ENCODE measurements at regions not wholly inside any gene's neighbourhood (a gene's known extent, or its start where the extent isn't known, plus 50 kb on each side); places are given as distances from the start of the nearest gene placed in this dataset.
A peak's percentile ranks its signal among the peaks of the same experiment; 100 is the strongest.

DNA sequence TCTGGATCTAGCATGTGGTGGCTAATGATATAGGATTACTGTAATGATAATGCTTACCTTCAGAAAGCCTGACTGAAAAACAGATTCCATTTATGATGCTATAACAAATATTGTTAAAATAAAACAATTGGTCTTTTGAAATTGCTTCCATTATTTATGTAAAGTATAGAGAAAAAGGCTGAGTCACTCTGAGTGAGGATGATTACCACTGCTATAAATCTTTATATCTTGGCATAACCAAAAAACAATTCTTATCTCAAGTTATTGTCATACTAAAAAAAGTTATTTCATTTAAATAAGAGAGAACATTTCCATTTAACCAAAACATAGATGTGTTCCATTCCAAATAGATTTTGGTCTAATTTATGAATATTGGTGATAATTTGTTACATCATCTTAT lies 53.0 kb upstream of the DST start:
- Mint-ChIP-seq H3K4me3 (no peak overlapping the region), H3K4me1 (ENCODE audit: low read depth) (peaks cover 31% of the 10 kb centered on the region), H3K36me3 (ENCODE audit: low read depth) (peaks cover 15% of the 10 kb centered on the region), H3K9me3 (no peaks in the 10 kb centered on the region), H3K27ac (no peak overlapping the region), H3K27me3 (no peaks in the 10 kb centered on the region)
- intact Hi-C loops (cut with micrococcal nuclease) = loop anchor here (5.0 kb wide), 1 partner anchor 338 kb away; no protein-coding TSS in a partner anchor

DNA sequence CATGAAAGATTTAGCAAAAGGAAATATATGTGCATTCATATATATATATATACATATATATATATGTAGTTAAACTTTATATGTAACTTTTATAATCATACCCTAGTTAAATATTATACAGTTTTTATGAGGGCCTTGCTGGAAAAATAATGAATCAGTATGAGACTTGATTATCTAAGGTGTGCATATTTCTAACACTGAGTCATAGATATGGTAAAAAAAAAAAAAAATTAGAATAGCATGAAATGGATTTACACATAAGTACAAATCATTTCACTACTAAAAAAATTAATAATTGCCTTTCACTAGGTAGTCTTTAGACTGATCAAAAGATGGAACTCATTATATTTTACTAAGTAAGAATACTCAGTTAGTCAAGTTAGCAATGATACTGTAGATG lies 51.3 kb upstream of the DST start:
- H3K4me1 Mint-ChIP-seq (ENCODE audit: low read depth) = peaks cover 30% of the 10 kb centered on the region
- no peak overlapping the region for H3K4me3 Mint-ChIP-seq
- no peaks in the 10 kb centered on the region for H3K27me3 Mint-ChIP-seq
- peaks cover 15% of the 10 kb centered on the region for H3K36me3 Mint-ChIP-seq (ENCODE audit: low read depth)
- intact Hi-C loops (cut with micrococcal nuclease) = no loop called here
- no peak overlapping the region for H3K27ac Mint-ChIP-seq
- no peaks in the 10 kb centered on the region for H3K9me3 Mint-ChIP-seq

DNA sequence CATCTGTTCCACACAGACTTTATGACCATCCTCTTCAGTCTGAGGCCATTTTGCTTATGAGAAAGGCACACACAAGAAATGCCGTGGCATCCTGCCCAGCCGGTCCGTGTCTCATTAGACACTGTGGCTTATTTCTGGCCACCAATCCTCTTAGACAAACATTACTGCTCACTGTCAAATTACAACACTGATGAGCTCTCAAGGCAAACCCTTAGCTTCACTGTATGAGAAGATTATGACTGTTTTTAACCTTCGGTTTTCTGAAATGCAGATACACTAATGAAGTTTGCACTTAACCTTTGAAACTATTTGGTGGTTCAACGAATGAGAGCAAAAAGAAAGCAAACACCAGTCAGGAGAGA lies 50.5 kb upstream of the DST start:
- intact Hi-C loops (cut with micrococcal nuclease) = no loop called here
- Mint-ChIP-seq H3K27ac (peak overlapping the region; percentile 70), H3K9me3 (no peaks in the 10 kb centered on the region), H3K4me1 (ENCODE audit: low read depth) (peaks cover 22% of the 10 kb centered on the region), H3K27me3 (no peaks in the 10 kb centered on the region), H3K4me3 (no peak overlapping the region), H3K36me3 (ENCODE audit: low read depth) (peaks cover 15% of the 10 kb centered on the region)

DNA sequence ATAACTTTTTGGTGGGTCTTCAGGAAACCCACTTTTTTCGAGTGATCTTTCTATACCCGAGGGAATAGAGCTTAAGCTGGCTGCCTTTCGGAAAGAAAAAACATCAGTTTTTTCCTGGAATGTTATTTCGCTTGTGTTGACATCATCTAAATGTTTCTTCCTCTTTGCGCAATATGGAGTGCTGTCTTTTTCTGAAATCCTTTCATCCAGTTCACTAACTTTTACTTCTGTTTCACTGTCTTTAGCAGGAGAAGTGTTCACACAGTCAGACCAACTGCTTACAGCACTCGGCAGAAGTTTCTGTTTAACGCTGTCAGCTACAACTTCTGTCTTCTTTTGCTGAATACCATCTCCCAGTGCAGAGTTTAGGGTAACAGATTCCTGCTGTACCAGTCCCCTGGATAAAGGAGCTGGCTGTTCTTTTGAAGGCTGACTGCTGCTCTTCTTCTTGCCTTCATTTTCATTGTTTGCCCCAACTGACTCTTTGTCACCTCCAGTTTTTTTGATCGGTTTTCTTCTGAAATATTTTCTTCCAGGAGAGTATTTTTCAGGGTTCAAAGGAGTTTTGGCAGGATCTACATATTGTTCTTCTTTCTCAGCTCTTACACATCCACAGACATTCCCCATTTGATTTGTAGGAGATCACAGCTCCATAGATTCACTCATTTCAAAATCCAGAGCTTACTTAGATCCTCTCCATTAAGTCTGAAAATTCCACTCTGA lies 50.0 kb upstream of the DST start:
- Mint-ChIP-seq H3K36me3 (ENCODE audit: low read depth) (peaks cover 15% of the 10 kb centered on the region), H3K4me1 (ENCODE audit: low read depth) (peaks cover 22% of the 10 kb centered on the region), H3K9me3 (no peaks in the 10 kb centered on the region), H3K27ac (peak overlapping the region; percentile 70), H3K27me3 (no peaks in the 10 kb centered on the region), H3K4me3 (peak overlapping the region; percentile 44)
- intact Hi-C loops (cut with micrococcal nuclease) = no loop called here
